ENCODE measurements at regions not wholly inside any gene's neighbourhood (a gene's known extent, or its start where the extent isn't known, plus 50 kb on each side); places are given as distances from the start of the nearest gene placed in this dataset.

DNA sequence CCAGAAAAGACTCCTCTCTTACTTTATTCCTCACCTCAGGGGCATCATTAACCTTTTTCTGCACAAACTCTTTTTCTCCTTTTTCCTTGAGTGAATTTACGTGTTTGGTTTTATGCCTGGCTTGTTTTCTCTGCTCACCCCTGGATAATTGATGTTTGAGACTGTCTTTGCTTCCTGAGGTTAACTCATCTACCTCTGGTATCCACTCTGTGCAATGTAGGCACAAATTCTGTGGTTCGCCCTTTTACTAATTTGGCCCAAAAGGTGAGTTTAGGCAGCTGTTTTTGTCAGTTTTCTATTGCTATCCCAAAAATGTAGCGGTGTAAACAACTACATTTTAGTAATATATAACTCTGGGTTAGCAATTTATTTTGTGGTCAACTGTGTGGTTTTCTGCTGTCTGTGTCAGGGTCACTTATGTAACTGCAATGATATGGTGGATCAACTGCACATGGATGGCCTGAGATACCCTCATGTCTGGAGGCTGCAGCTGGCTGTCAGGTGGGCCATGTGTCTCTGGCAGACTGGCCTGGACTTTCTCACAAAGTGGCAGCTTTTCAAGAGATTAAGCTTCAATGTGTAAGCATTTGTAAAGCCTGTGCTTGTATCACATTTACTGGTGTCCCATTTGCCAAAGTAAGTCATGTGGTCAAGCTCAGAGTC, 329.7 kb downstream of the FSIP2 start (continued):
- TF ChIP-seq, protein P1, sequence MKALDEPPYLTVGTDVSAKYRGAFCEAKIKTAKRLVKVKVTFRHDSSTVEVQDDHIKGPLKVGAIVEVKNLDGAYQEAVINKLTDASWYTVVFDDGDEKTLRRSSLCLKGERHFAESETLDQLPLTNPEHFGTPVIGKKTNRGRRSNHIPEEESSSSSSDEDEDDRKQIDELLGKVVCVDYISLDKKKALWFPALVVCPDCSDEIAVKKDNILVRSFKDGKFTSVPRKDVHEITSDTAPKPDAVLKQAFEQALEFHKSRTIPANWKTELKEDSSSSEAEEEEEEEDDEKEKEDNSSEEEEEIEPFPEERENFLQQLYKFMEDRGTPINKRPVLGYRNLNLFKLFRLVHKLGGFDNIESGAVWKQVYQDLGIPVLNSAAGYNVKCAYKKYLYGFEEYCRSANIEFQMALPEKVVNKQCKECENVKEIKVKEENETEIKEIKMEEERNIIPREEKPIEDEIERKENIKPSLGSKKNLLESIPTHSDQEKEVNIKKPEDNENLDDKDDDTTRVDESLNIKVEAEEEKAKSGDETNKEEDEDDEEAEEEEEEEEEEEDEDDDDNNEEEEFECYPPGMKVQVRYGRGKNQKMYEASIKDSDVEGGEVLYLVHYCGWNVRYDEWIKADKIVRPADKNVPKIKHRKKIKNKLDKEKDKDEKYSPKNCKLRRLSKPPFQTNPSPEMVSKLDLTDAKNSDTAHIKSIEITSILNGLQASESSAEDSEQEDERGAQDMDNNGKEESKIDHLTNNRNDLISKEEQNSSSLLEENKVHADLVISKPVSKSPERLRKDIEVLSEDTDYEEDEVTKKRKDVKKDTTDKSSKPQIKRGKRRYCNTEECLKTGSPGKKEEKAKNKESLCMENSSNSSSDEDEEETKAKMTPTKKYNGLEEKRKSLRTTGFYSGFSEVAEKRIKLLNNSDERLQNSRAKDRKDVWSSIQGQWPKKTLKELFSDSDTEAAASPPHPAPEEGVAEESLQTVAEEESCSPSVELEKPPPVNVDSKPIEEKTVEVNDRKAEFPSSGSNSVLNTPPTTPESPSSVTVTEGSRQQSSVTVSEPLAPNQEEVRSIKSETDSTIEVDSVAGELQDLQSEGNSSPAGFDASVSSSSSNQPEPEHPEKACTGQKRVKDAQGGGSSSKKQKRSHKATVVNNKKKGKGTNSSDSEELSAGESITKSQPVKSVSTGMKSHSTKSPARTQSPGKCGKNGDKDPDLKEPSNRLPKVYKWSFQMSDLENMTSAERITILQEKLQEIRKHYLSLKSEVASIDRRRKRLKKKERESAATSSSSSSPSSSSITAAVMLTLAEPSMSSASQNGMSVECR (CRISPR knock-in tag; IDR thresholded peaks at IDR 0.05; ENCODE audit: borderline replicate concordance) = no peak
- TF ChIP-seq, protein P2, sequence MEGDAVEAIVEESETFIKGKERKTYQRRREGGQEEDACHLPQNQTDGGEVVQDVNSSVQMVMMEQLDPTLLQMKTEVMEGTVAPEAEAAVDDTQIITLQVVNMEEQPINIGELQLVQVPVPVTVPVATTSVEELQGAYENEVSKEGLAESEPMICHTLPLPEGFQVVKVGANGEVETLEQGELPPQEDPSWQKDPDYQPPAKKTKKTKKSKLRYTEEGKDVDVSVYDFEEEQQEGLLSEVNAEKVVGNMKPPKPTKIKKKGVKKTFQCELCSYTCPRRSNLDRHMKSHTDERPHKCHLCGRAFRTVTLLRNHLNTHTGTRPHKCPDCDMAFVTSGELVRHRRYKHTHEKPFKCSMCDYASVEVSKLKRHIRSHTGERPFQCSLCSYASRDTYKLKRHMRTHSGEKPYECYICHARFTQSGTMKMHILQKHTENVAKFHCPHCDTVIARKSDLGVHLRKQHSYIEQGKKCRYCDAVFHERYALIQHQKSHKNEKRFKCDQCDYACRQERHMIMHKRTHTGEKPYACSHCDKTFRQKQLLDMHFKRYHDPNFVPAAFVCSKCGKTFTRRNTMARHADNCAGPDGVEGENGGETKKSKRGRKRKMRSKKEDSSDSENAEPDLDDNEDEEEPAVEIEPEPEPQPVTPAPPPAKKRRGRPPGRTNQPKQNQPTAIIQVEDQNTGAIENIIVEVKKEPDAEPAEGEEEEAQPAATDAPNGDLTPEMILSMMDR (IDR thresholded peaks at IDR 0.05) = no peak
- TF ChIP-seq CBFB (CRISPR knock-in tag; IDR thresholded peaks at IDR 0.05; ENCODE audit: low read depth) (no peak), GABPB1 (CRISPR knock-in tag; IDR thresholded peaks at IDR 0.05) (no peak), ATF1 (CRISPR knock-in tag; IDR thresholded peaks at IDR 0.05) (no peak), FOXJ3 (CRISPR knock-in tag; IDR thresholded peaks at IDR 0.05; ENCODE audit: borderline replicate concordance) (no peak), FOXP1 (CRISPR knock-in tag; IDR thresholded peaks at IDR 0.05; ENCODE audit: borderline replicate concordance) (no peak), TP53 (CRISPR knock-in tag; IDR thresholded peaks at IDR 0.05) (no peak), SMAD4 (CRISPR knock-in tag; IDR thresholded peaks at IDR 0.05) (no peak), NFATC4 (CRISPR knock-in tag; IDR thresholded peaks at IDR 0.05) (no peak)
- TF ChIP-seq, protein P3, sequence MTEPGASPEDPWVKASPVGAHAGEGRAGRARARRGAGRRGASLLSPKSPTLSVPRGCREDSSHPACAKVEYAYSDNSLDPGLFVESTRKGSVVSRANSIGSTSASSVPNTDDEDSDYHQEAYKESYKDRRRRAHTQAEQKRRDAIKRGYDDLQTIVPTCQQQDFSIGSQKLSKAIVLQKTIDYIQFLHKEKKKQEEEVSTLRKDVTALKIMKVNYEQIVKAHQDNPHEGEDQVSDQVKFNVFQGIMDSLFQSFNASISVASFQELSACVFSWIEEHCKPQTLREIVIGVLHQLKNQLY (CRISPR knock-in tag; IDR thresholded peaks at IDR 0.05) = no peak
- TF ChIP-seq, protein P4, sequence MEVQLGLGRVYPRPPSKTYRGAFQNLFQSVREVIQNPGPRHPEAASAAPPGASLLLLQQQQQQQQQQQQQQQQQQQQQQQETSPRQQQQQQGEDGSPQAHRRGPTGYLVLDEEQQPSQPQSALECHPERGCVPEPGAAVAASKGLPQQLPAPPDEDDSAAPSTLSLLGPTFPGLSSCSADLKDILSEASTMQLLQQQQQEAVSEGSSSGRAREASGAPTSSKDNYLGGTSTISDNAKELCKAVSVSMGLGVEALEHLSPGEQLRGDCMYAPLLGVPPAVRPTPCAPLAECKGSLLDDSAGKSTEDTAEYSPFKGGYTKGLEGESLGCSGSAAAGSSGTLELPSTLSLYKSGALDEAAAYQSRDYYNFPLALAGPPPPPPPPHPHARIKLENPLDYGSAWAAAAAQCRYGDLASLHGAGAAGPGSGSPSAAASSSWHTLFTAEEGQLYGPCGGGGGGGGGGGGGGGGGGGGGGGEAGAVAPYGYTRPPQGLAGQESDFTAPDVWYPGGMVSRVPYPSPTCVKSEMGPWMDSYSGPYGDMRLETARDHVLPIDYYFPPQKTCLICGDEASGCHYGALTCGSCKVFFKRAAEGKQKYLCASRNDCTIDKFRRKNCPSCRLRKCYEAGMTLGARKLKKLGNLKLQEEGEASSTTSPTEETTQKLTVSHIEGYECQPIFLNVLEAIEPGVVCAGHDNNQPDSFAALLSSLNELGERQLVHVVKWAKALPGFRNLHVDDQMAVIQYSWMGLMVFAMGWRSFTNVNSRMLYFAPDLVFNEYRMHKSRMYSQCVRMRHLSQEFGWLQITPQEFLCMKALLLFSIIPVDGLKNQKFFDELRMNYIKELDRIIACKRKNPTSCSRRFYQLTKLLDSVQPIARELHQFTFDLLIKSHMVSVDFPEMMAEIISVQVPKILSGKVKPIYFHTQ (CRISPR knock-in tag; IDR thresholded peaks at IDR 0.05) = no peak
- TF ChIP-seq, protein P5, sequence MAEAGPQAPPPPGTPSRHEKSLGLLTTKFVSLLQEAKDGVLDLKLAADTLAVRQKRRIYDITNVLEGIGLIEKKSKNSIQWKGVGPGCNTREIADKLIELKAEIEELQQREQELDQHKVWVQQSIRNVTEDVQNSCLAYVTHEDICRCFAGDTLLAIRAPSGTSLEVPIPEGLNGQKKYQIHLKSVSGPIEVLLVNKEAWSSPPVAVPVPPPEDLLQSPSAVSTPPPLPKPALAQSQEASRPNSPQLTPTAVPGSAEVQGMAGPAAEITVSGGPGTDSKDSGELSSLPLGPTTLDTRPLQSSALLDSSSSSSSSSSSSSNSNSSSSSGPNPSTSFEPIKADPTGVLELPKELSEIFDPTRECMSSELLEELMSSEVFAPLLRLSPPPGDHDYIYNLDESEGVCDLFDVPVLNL (CRISPR knock-in tag; IDR thresholded peaks at IDR 0.05; ENCODE audit: borderline replicate concordance, low read depth) = no peak
- TF ChIP-seq, protein P6, sequence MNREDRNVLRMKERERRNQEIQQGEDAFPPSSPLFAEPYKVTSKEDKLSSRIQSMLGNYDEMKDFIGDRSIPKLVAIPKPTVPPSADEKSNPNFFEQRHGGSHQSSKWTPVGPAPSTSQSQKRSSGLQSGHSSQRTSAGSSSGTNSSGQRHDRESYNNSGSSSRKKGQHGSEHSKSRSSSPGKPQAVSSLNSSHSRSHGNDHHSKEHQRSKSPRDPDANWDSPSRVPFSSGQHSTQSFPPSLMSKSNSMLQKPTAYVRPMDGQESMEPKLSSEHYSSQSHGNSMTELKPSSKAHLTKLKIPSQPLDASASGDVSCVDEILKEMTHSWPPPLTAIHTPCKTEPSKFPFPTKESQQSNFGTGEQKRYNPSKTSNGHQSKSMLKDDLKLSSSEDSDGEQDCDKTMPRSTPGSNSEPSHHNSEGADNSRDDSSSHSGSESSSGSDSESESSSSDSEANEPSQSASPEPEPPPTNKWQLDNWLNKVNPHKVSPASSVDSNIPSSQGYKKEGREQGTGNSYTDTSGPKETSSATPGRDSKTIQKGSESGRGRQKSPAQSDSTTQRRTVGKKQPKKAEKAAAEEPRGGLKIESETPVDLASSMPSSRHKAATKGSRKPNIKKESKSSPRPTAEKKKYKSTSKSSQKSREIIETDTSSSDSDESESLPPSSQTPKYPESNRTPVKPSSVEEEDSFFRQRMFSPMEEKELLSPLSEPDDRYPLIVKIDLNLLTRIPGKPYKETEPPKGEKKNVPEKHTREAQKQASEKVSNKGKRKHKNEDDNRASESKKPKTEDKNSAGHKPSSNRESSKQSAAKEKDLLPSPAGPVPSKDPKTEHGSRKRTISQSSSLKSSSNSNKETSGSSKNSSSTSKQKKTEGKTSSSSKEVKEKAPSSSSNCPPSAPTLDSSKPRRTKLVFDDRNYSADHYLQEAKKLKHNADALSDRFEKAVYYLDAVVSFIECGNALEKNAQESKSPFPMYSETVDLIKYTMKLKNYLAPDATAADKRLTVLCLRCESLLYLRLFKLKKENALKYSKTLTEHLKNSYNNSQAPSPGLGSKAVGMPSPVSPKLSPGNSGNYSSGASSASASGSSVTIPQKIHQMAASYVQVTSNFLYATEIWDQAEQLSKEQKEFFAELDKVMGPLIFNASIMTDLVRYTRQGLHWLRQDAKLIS (CRISPR knock-in tag; IDR thresholded peaks at IDR 0.05; ENCODE audit: borderline replicate concordance) = no peak

All from WTC11 (cell line).